ENCODE measurements at regions not wholly inside any gene's neighbourhood (a gene's known extent, or its start where the extent isn't known, plus 50 kb on each side); places are given as distances from the start of the nearest gene placed in this dataset.
"Not testable (repeated sequence)": the region's sequence is repeated elsewhere in the genome, so short reads cannot be mapped to it uniquely, and the experiment has no call there.

DNA sequence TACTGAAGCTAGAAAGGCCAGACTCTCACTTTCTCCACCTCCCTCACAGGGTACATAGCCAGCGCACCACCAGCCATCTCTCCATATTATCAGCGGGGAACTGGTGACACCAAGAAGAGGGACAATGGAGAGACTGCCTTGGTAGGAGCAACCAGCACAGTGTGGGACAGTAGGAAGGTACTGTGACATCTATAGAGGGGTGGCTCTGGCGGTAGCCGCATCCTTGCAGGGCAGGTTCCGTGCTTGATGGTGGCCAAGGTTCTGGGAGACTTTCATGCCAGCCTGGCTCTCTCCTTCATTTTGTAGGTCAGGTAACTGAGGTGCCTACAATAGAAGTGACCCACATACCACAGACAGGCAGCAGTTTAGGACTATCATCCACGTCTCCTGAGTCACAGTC, 65.5 kb upstream of the SMIM23 start:
- no peak for DNase-seq (ENCODE audit: extremely low read depth, low read depth)
- TF ChIP-seq, protein P1, sequence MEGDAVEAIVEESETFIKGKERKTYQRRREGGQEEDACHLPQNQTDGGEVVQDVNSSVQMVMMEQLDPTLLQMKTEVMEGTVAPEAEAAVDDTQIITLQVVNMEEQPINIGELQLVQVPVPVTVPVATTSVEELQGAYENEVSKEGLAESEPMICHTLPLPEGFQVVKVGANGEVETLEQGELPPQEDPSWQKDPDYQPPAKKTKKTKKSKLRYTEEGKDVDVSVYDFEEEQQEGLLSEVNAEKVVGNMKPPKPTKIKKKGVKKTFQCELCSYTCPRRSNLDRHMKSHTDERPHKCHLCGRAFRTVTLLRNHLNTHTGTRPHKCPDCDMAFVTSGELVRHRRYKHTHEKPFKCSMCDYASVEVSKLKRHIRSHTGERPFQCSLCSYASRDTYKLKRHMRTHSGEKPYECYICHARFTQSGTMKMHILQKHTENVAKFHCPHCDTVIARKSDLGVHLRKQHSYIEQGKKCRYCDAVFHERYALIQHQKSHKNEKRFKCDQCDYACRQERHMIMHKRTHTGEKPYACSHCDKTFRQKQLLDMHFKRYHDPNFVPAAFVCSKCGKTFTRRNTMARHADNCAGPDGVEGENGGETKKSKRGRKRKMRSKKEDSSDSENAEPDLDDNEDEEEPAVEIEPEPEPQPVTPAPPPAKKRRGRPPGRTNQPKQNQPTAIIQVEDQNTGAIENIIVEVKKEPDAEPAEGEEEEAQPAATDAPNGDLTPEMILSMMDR (IDR thresholded peaks at IDR 0.05; ENCODE audit: low read depth, low read length), result no peak

DNA sequence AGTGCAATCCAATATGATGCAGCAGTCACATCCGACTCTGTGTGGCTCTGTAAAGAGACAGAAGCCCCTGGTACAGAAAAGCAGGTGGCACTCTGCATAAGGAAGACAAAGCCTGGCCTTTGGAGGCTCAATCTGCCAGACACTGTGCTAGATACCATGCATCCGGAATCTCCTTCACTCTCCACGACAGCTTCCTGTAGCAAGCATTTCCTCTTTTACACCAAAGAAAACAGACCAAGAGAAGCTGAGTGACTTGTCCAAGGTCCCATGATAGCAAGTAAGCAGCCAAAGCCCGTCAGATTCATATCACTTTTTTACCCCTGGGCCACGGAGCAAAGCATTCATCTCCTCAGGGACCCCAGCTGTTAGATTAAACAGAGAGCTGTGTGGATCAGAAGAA, 64.2 kb upstream of the SMIM23 start:
- DNase-seq (ENCODE audit: extremely low read depth, low read depth), result no peak
- TF ChIP-seq, protein P1 (IDR thresholded peaks at IDR 0.05; ENCODE audit: low read depth, low read length), result no peak

DNA sequence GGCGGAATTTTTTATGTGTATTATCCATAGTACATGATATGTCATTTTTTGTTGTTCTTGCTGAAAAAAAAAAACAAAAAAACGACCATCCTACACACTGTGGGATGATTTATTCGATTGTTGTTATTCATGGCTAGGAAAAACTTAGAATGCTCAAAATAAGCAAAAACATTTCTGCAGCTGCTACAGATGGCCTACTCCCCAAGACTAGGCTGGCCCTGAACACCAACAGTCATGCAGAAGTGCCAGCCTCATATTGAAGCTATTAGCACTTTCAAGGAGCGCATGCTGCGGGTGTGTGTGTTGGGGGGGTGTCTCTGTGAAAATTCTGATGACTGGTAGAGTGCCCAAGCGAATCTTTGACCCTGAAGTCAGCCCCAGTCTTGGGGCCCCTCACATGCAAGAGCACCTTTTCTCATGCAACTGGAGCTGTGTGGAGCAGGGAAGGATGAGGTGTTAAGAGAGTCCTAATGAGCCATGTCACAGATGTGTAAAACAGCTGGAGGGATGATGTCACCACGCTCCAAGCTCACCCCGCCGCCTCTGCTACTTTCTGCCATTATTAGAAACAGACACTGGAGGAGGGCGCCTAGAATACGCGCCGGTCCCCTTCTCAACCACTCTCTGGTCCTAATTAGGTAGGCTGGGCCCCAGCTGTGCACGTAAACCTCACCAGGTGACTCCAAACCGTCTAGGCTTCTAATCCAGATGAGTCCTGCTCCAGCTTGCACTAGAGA, 61.0 kb upstream of the SMIM23 start:
- TF ChIP-seq, protein P1 (IDR thresholded peaks at IDR 0.05; ENCODE audit: low read depth, low read length), result no peak
- no peak for DNase-seq (ENCODE audit: extremely low read depth, low read depth)

DNA sequence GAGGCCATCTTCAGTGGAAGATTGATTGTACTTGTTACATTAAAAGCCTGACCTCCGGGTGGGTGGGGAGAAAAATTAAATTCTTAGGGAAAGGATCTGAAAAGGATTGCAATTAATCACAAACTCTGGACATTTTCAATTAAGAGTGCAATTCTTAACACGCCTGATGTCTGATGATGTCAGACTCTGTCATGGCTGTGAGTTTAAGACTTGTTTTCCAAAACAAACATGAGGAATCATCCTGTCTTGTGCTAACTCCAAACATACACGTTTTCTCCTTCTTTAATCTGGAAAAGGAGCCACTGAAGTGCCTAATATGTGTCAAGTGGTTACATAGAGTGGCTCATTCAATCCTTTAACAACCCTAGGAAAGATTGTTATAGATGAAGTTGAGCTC, 60.4 kb upstream of the SMIM23 start:
- TF ChIP-seq, protein P1 (IDR thresholded peaks at IDR 0.05; ENCODE audit: low read depth, low read length), result no peak
- DNase-seq (ENCODE audit: extremely low read depth, low read depth), result no peak

DNA sequence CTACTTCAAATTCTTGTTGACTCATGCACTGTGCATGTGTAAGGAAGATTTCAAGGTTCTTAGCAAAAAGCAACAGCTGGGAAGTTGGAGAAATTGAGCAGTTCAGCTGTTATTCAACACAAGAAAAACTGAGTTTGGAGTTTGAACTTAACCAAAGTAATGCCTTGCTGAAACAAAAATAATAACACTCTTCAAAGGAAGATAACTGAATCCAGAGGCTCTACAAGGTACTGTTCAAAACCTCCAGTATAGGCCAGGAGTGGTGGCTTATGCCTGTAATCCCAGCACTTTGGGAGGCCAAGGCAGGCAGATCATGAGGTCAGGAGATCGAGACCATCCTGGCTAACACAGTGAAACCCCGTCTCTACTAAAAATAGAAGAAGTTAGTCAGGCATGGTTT, 58.8 kb upstream of the SMIM23 start:
- not testable (repeated sequence) for DNase-seq (ENCODE audit: extremely low read depth, low read depth)

DNA sequence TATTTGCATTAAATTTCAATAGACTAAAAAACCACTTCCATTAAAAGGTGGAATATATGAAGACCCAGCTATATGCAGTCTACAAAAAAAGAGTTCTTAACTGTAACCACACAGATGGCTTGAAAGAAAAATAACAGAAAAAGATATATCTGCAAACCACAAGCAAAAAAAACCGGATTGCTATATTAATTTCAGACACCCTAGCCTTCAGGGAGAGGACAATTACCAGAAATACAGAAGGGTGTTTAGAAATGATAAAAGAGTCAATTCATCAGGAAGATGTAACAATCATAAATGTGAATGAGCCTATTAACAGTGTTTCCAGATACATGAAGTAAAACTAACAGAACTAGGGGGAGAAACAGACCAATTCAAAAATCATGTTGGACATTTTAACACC, 56.9 kb upstream of the SMIM23 start:
- no peak for DNase-seq (ENCODE audit: extremely low read depth, low read depth)
- TF ChIP-seq, protein P1 (IDR thresholded peaks at IDR 0.05; ENCODE audit: low read depth, low read length), result no peak
